Pons (tissue), 1 donor: ENCODE measurements at regions not wholly inside any gene's neighbourhood (a gene's known extent, or its start where the extent isn't known, plus 50 kb on each side); places are given as distances from the start of the nearest gene placed in this dataset.

Source experiments
- DNase-seq: peaks from one replicate; pipeline ENCODE4 v3.0.0-alpha.2; 2016; ENCODE audit warnings: low spot score

DNA sequence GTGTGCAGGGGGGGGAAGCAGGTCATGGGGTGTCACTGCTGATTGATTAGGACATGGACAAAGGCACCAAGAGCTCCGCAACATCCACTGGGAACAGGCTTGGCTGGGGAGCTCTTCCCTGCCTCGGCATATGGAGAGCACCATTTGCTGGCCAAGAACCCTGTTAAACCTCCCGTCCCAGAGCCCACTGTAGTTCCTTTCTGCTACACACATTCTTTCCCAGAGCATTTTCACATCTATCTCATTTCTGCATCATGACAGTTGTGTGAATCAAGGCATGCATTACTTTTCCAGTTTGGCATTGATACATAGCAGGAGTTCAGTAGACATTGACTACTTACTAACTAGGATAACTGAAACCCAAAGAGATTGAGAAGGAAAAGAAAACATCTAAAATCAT is 333.4 kb upstream of the B3GAT1 start:
- no peak for DNase-seq

DNA sequence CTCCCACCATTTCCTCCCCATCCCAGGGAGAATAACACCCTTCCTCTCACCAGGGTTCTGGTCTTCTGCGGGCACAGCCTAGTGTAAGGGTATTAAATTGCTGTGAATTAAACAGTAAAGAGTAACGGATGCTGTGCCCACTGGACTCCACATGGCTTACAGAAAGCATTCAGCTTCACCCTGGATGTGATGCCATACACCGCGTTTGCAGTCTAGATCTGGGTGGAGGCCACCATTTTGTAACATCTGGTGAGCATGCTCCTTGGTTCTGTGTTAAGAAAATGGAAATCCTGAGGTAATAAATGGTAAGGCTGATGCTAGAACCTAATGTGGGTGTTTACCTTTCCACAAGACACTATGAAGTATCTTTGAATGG is 331.8 kb upstream of the B3GAT1 start:
- DNase-seq = no peak

DNA sequence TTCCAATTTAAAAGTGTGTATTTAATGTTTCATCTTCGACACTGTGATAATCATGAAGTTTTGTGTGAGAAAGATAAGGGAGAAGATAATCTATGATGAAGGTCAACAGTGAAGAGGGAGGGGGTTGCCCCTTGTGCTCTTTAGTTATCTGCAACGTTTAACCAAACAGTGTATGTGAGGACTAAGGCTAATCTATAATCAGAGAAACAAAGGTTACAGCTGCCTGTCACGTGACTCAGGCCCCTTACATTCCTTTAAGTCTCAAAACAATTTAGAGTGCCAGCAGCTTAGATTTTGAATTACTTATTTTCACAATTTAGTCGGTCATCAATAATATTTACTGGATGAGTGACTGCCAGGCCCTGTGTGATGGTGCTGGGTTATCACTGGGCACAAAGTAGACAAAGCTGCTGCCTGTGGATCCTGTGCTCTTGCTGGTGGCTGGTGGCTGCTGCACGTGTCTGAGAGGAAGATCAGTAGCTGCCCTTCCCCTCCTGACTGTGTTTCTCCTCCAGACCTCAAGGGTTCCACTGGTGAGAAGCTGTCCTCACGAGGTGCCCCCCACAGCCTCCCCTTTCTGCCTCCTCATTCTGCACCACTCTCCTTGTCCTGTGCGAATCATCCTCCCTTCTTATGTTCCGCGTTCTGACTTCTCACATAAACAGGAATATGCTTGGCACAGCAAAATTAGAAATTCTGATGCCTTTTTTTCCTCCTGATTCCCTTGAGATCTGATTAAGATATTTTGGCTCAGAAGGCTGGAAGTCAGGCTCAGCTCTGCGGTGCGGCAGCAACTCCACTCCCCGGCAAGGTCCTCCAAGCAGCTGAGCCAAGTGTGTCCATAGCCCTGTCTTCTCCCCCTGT is 331.1 kb upstream of the B3GAT1 start:
- DNase-seq = no peak

DNA sequence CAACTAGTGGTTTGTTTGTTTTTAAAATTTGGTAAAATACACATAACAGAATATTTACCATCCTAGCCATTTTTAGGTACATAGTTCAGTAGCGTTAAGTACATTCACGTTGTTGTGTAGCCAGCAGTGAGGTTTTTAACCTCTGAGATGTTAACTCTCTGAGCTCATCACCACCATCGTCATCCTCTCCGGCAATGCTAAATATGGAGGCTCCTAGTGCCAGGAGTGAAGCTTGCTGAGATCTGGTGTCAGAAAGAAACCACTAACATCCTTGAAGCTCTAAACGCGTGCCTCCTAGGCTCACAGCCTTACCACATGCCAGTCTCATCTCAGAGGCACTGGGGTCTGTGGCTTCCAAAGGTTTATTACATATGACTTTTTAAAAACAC is 330.2 kb upstream of the B3GAT1 start:
- DNase-seq = no peak

DNA sequence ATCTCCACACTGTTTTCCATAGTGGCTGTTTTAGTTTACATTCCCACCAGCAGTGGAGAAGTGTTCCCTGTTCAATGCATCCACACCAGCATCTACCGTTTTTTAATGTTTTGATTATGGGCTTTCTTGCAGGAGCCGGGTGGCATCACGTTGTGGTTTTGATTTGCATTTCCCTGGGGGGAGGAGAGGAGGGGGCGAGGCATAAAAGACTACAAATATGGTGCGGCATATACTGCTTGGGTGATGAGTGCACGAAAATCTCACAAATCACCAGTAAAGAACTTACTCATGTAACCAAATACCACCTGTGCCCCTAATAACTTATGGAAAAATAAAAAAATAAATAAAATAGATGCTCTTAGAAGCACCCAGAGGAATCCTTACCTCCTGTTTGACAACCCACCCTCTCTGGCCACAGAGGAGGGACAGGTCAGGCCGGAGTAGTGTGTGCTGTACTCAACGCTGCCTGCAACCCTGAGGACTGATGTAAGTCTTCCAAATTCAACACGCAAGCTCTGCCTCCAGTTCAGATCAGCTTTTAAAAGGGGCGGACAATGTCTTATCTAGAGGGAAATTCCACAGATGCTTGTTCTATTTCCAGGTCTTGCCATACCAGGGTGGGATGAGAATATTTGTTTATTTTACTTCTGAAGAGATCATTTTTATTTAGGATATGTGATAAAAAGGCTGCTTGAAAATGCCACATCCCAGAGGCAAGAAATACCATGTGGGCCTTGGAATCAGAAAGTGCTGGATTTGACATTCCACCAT is 329.6 kb upstream of the B3GAT1 start:
- DNase-seq = no peak

DNA sequence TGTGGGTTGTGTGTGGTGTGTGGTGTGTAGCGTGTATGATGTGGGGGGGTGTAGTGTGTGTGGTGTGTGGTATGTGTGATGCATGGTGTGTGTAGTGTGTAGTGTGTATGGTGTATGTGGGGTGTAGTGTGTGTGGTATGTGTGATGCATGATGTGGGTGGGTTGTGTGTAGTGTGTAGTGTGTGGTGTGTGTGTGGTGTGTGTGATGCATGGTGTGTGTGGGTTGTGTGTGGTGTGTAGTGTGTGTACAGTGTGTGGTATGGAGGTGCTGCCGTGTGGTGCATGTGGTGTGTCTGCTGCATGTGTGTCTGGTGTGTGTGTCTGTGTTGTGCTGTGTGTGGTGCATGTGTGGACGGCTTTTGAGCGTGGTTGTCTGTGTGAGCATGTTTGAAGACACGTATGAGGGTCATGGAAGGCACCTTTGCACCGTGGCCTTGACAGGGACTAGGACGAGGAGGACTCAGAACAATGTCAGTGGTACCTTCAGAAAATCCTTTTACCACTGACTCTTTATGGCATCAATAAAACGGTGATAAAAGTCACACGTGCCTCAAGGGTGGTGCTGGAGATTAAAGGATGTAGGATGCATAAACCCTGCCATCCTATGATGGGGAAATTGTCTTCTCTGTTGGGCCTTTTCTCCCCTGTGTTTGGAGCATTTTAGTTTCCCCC is 328.7 kb upstream of the B3GAT1 start:
- DNase-seq = no peak

DNA sequence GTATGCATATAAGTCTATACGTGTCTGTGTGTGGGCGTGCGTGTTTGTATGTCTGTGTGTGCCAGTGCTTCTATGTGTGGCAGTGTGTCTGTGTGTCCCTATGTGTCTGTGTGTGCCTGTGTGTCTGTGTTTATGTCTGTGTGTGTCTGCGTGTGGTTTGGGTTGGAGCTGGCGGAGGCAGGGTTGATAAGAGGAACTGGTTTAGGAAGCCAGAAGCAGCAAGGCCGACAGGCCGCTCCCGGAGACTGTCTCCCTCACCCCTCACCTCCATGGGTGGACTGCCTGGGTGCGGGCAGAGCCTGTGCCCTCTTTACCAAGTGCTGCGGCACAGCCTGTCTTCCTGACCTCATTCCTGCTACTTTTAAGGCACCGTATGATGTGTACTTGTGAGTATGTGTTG is 327.1 kb upstream of the B3GAT1 start:
- DNase-seq = no peak

DNA sequence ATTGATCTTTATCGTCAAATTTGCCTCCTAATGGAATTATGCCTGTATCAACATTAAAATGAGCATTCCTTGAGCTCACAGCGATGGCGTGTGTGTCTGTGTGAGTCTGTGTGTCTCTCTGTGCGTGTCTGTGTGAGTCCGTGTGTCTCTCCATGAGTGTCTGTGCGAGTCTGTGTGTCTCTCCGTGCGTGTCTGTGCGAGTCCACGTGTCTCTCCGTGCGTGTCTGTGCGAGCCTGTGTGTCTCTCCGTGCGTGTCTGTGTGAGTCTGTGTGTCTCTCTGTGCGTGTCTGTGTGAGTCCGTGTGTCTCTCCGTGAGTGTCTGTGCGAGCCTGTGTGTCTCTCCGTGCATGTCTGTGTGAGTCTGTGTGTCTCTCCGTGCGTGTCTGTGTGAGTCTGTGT is 326.5 kb upstream of the B3GAT1 start:
- no peak for DNase-seq

DNA sequence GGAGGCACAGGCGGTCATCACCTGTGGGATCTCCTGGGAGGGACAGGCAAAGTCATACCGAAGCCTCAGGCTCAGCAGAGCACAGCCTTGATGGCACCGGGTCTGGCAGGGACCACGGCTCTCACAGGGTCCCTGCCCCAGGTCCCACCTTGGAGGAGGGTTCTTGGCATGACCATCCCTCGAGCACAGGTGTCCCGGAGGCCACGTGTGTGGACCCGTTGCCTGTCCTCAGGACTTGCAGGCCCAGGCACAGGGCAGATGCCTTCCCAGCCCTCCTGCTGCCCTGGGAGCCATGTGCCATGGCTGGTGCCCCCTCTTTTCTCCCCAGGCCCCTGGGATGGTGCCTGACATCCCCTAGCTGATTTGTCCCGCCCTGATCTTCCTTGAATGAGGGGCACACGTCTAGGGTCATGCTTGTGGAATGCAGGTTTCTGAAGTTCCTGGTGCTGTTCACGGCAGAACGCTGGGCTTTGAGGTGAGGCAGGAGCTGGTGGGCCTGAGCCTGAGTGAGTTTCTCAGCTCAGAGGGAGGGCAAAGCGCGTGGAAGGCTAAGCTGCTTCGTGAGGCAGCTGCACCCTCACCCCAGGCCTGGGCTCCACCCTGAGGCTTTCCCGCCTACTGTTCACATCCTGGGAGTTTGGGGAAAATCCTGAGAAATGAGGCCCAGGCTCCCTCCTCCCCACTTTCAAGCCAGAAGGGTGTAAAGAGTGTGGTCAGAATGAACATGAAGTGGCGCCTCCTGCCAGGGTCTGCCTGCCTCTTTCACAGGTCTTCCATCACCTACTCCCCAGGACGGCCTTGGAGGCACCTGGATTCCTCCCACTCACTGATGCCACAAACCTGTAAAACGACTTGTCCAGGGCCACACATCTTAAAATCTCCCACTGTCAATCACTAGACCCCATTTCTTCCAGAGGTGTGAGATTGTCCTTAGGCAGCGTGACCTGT is 325.8 kb upstream of the B3GAT1 start:
- no peak for DNase-seq

DNA sequence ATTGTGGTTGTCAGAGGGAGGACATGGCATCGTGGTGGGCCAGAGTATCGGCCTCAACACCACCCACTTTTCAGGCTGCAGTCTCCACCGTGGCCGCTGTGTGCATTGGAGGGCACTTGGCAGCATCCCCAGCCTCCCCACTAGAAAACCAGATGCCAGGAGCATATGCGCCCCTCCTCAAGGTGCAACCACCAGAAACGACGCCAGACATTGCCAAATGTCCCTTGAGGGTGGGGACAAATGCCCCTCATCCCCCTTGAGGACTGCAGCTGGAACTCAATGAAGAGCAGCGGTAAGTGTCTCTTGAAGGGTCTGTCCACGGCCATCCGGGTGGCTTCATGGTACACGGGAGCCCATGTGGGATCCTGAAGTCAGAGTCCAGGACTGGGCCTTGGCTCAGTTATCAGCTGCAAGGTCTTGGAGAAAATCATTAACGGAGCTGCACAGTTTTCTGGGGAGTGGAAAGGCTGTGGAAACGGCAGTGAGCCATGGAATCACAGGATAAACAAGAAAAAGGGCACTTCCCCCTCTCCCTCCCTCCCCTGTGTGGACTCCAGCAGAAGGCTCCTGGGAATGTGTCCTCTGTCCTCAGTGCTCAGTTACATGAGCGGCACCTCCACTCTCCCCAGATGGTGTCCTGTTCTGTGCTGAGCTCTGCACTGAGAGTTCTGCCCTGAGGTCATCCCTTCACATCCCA is 324.4 kb upstream of the B3GAT1 start:
- no peak for DNase-seq

DNA sequence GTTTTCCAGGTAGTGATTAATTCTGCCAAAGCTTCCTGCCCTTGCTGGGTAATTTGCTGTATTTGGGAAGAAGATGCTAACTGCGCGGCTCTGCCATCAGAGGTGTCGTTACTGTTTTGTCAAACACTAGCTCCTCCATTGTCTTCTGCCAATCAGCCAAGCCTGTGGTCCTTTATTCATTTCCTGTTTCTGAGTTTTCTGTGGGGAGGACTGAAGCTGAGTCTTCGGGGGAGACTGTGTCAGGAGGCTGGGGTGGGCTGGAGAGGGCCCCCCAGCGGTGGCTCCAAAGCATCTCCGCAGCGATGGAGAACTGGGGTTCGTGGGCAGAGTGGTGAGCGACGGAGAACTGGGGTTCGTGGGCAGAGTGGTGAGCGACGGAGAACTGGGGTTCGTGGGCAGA is 322.9 kb upstream of the B3GAT1 start:
- DNase-seq = no peak

DNA sequence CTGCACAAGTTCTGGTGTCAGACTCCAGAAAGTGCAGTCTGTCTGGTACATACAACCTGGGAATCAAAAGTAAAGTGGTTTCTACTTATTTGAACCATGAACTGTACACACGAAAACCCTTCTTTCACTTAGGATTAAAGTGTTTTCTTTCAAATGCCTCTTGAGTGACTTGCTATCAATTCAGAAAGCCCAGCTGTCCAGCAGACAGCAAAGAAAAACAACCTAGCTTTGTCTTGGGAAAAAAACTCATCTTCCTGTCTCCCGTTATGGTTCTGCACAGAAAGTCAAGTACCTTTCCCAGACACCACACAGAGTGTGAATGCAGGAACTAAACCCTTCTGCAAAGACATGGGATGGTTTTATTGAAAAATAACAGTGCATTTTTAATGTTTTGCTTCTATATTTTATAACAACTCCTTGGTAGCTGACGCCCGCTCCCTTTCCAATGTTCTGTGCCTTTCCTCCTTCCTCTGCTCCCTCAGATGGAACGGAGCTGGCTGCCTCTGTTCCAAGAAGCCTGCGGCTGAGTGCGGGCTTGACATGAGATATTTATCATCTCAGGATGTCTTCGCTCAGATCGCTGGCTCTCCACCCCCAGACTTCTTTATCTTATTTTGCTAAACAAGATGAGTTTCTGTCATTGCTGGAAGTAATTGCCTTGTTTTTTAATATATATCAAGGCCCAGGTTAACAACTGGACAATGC is 322.3 kb upstream of the B3GAT1 start:
- no peak for DNase-seq

DNA sequence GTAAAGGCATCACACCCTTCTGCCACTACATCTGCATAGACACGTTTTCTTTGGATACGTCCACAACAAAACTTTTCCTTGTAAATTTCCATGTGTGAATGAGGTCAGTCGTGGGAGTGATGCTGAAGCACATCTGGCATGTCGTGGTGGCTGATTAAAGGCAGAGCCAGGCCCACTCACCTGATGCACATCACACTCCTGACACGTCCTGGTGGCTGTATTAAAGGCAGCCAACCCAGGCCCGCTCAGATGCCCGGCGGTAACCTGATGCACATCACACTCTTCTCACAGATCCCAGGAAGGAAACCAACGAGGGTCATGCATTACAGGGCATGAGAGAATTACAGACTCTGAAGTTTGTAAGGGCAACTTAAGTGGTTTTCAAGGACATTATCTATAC is 321.6 kb upstream of the B3GAT1 start:
- no peak for DNase-seq

DNA sequence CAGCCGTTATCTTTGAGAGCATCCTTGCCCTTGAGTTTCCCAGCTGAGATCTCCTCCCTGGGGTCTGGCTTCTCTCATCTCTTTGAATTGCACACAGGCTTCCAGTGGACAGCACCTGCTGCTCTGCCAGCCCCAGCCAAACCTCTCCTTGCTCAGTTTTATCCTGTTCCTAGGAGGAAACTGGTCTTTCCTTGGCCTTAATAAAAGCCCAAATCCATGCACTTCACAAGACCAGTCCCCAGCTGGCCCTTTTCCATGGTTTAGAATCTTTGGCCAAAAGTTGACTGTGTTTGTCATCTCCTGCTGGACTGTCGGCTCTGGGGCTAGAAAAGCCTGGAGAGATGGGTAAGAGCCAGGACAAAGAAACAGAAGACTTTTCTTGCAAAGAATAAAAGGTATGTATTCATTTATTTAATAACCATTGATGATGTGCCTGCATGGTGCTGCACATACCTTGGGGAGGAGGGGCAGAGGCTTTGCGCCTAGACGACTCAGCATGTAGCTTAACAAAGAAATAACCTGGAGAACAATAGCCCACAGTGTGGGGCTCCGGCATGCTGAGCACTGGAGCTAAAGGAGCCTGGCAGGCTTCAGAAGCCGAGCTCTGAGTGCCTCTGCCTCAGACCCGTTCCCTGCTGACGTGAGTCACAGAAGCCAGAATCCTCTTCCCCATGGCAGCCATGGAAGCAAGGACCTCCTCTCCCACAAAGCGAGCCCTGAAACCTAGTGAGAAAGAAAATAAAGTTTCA is 319.3 kb upstream of the B3GAT1 start:
- peak; percentile 7 for DNase-seq

DNA sequence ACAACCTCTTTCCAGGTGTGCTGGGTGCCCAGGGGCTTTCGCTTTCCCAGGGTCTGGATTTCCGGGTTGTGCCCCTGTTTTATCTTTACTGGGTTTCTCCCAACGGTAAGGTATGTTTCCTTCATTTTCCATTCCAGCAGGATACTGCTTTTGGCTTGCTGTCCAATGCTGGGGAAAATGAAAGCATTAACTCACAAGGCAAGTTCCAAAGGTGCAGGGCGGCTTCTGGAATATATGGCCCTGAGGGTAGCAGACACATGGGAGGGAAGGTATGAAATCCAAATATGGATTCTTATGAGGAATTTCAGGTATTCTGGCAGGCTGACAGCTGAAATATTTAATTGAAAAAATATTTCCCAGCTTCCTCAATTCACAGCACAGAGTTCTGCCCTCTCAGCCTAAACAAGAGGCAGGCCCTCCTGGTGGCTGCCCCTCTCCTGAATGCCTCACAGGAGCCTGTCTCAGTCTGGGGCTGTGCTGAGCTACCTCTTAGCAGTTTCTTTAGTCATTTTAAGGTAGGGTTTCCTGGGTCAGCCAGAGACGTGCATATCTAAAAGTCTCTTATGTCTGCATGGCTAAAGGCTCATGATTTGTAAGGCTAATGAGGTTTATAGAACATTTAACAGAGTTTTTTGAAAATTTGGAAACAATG is 318.6 kb upstream of the B3GAT1 start:
- DNase-seq = no peak

DNA sequence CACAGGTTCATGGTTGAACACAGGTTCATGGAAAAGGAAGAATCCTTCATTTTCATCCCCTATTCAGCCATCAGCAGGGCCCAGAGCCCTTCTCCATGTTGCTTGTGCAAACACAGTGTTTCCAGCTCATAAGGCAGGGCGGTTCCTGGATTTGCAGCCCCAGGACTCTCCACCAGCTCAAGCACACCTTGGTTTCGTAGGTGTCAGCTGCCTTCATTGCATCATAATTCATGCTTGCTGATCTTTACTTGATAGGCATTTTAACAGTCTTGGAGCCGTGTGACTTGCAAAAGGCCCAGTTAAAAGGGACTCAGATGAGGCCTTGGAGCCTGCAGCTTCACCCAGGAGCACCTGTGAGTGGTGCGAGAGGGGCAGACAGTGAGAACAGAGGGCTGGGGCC is 318.1 kb upstream of the B3GAT1 start:
- no peak for DNase-seq

DNA sequence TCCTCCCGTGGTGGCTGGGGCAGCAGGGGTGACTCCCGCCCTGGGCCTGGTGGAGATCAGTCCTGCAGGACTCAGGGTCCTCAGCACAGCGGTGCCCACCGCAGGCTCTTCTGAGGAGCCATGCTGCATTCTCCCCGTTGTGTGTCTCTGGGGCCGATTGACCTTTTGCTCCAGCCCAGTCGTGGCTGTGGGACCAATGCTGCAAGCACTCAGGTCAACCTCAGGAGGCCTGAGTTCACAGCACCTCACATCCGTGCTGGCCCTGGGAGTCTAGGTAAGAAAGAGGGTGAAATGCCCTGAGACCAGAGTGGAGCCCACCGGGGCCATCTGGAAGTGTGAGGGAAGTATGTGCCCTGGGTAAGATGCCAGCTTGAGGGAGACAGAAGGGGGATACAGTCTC is 316.1 kb upstream of the B3GAT1 start:
- DNase-seq = no peak

DNA sequence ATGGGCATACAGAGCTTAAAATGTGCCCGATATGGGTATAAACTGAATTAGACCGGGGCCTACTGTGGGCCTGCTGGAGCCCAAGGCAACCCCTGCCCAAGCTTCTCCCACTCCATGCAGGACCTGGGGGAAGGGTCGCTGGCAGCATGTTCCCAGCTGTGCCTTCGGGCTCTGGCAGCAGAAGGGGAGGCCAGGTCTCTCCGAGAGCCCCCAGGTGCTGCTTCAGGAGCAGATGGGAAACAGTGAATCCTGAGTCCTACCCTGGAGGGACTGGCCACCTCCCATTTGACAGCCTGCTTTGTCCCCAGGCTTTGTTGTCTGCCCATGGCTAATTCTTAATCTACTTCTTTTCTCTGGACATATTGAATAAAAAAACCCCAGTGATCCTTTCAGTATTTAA is 315.6 kb upstream of the B3GAT1 start:
- no peak for DNase-seq

DNA sequence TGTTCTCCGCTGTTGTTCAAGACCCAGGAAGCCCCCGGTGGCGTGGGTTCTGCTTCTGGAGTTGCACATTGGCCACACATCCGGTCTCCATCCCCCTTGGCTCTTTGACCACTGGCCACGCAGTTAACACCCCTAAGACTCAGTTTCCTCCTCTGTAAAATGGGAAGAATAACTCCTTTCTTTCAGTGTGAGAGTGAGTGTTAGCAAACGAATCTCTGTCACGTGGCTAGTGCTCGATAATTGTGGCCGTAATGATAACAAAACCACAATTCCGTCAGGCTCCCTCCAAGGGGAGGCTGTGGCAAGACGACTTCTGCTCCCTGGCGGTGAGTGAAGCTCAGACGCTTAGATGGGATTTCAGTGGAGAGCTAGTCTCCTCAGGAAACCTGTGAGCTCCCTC is 315.2 kb upstream of the B3GAT1 start:
- DNase-seq = no peak
